Thyroid gland (tissue), 4 donors: ENCODE measurements at regions not wholly inside any gene's neighbourhood (a gene's known extent, or its start where the extent isn't known, plus 50 kb on each side); places are given as distances from the start of the nearest gene placed in this dataset.

ENCODE experiments used
- CTCF ChIP-seq, 6 experiments: fragments of 200-600 bp in 3 of 6; fragments of 450-650 bp in 3 of 6; sonication (generic) in 3 of 6; IDR thresholded peaks; one replicate each; pipeline ENCODE4 v1.5.1; 2016 to 2019; ENCODE audit warnings: antibody characterized with exemption in 6 of 6, mild to moderate bottlenecking in 2 of 6, inconsistent platforms in 1 of 6, moderate library complexity in 1 of 6
- POLR2A ChIP-seq, 2 donors: fragments of 450-650 bp; IDR thresholded peaks; one replicate each; pipeline ENCODE4 v1.6.1; 2017; ENCODE audit warnings: antibody characterized with exemption in 2 of 2, mild to moderate bottlenecking in 2 of 2, moderate library complexity in 1 of 2

DNA sequence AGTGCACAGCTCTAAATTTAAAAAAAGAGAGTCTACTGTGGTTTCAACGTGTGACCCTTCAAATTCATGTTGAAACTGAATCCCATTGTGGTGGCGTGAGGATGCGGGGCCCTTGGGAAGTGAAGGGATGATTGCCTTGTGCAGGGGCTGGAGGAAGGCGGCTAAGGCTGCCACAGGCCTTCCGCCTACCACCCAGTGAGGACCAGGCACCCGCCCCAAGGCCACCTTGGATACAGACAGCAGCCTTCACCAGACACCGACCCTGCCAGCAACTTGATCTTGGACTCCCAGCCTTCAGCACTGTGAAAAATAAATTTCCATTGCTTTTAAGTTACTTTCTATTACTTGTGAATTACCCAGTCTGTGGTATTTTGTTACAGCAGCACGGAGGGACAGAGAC, 103.4 kb upstream of the TMEM18 start:
- TF ChIP-seq CTCF (IDR thresholded peaks at IDR 0.05) (no peak), POLR2A (IDR thresholded peaks at IDR 0.05) (no peak)
